Mammary epithelial cell (primary cell): ENCODE measurements at regions not wholly inside any gene's neighbourhood (a gene's known extent, or its start where the extent isn't known, plus 50 kb on each side); places are given as distances from the start of the nearest gene placed in this dataset.

Experiments
- CTCF ChIP-seq, 2 donors: IDR thresholded peaks in 1 of 2; conservative IDR thresholded peaks in 1 of 2; 2 replicates each; pipeline ENCODE4 v1.5.1; 2011 to 2012; ENCODE audit warnings: inconsistent platforms in 2 of 2, low read length in 2 of 2, mild to moderate bottlenecking in 2 of 2, control low read depth in 1 of 2, low read depth in 1 of 2; ENCODE audit not compliant: insufficient read depth in 1 of 2; ENCODE audit errors: extremely low read depth in 1 of 2
- EZH2 ChIP-seq: IDR thresholded peaks from 2 replicates; pipeline ENCODE4 v1.6.1; 2012; ENCODE audit warnings: low read length, inconsistent platforms, borderline replicate concordance

- no peak for TF ChIP-seq CTCF (conservative IDR thresholded peaks at IDR 0.05 in 1 of 2, IDR thresholded peaks at IDR 0.05 in 1 of 2; ENCODE audit: extremely low read depth in 1 of 2, insufficient read depth in 1 of 2, low read depth in 1 of 2, low read length in 2 of 2)
- no peak for TF ChIP-seq EZH2
Observed at GRCh38 chr3:34808287-34808686, 831.0 kb upstream of the ARPP21 start.
